Hematopoietic multipotent progenitor cell treated with erythropoietin and hydrocortisone succinate and interleukin-3 and kit ligand, for 6 days (in vitro differentiated cells): ENCODE measurements at regions not wholly inside any gene's neighbourhood (a gene's known extent, or its start where the extent isn't known, plus 50 kb on each side); places are given as distances from the start of the nearest gene placed in this dataset.
"Not testable (repeated sequence)": the region's sequence is repeated elsewhere in the genome, so short reads cannot be mapped to it uniquely, and the experiment has no call there.

ENCODE experiments used
- DNase-seq: peaks from one replicate; pipeline ENCODE4 v3.0.0-alpha.2; 2015

- DNase-seq, result no peak
These were observed 669.5 kb downstream of the MAFB start for GRCh38 chr20:40019510-40019909.

- no peak for DNase-seq
These were observed 671.3 kb downstream of the MAFB start for GRCh38 chr20:40017765-40018164.

DNA sequence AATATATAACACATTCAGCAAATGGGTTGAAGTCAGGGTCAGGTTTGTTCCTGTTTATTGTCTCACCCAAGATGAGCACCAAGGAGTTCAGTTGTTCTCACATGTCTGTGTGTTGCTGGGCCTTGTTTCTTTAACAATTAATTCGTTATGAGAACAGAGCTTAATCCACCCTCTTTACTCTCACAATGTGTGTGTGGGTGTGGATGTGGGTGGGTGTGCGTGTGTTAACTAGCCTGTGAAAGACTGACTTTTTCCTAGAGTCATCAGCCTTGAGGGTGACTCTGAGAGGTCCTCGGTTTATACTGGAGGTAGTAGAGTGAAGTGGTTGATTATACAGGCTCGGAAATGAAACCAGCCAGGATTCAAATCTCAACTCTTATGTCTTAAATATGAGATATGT lies 672.1 kb downstream of the MAFB start:
- DNase-seq, result no peak

DNA sequence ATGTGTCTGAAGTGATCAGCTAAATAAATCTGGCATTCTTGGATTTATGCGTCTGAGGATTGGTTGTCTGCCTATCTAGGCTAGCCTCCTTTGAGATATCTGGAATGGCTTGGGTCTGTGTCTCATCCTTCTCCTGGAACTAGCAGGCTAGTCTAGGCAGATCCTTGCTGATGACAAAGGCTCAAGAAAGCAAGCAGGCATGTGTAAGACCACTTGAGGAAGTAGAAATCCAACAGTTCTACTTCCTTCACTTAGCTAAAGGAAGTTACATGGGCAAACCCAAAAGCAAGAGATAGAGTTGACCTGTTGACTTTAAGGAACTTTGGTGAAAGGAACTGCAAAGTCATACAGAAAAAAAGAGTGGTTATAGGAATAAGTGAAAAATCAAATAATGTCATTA lies 672.6 kb downstream of the MAFB start:
- no peak for DNase-seq

DNA sequence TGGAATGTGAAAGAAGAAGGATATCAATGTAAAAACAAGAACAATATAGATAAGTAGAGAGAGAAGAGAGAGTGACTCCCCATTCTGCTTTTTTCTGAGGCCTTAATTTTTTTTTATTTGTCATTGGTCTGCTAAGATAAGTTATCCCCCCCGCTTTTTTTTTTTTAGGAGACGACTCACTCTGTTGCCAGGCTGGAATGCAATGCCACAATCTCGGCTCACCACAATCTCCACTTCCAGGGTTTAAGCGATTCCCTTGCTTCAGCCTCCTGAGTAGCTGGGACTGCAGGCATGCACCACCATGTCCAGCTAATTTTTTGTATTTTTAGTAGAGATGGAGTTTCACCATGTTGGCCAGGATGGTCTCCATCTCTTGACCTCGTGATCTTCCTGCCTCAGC lies 677.0 kb downstream of the MAFB start:
- not testable (repeated sequence) for DNase-seq

GRCh38 chr20:40010483-40010882 lies 678.6 kb downstream of the MAFB start:
- no peak for DNase-seq

GRCh38 chr20:40009542-40009941 lies 679.5 kb downstream of the MAFB start:
- no peak for DNase-seq

DNA sequence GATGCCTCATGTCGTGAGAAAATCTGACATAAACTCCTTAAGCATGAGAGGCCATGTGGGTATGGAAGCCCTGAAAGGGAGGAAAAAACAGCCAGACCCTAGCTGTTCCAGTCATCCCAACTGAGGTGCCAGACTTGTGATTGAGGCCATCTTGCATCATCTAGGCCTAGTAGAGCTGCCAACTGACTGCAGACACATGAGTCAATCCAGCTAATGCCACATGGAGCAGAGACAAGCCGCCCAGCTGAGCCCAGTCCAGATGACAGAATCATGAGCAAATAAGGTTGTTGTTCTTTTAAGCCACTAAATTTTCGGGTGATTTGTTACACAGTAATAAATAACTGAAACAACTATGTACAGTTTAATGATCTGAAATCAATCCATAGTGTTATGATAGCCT lies 680.9 kb downstream of the MAFB start:
- DNase-seq, result no peak

GRCh38 chr20:40006168-40006860 lies 682.7 kb downstream of the MAFB start:
- DNase-seq, result no peak

DNA sequence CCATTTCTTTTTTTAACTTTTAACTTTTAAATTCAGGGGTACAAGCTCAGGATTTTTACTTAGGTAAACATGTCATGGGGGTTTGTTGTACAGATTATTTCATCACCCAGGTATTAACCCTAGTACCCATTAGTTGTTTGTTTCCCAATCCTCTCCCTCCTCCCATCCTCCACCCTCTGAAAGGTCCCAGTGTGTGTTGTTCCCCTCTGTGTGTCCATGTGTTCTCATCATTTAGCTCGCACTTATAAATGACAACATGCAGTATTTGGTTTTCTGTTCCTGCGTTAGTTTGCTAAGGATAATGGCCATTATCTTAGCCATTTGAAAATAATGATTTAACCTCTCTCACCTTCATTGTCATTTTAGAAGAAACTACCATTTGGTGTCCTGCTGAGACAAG lies 684.9 kb downstream of the MAFB start:
- DNase-seq, result not testable (repeated sequence)

DNA sequence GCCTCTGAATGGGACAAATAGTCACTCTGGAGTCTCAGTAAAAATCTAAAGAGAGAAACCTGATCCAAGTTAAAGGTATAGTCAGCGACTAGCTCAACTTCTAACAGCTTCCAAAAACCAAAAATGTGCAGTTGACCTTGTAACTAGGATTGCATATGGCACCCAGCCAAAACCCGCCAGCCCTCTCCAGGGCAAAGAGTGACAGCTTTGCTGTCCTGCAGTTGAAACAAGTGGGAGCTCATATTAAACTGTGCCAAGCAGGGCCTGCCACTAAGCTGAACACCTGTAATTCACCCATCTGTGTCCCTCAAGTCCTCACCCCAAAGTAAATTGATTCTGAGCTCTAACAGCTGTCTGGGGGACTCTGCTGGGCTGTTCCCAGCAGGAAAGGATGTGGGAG lies 695.3 kb downstream of the MAFB start:
- no peak for DNase-seq

GRCh38 chr20:39990692-39991091 lies 698.3 kb downstream of the MAFB start:
- no peak for DNase-seq

DNA sequence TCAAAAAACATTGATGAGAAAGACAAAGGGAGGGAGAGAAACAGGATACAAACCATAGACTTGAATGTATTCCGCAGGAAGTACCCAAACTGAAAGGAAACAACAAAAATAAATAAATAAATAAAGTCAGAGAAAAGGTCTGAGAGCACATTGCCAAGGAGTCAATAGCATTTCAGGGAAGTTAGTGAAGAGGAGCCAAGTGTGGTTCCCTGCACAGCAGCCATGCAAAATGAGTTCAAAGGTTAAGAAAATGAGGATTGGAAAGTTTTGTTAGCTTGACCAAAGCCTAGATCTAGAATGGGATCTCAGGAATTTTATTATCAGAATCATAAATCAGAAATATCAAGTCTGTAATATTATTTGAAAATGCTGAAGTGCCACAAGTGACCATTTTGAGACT lies 700.0 kb downstream of the MAFB start:
- DNase-seq, result no peak

GRCh38 chr20:39986173-39986904 lies 702.7 kb downstream of the MAFB start:
- DNase-seq, result no peak

- no peak for DNase-seq
These were observed 703.7 kb downstream of the MAFB start for GRCh38 chr20:39985271-39985827.

DNA sequence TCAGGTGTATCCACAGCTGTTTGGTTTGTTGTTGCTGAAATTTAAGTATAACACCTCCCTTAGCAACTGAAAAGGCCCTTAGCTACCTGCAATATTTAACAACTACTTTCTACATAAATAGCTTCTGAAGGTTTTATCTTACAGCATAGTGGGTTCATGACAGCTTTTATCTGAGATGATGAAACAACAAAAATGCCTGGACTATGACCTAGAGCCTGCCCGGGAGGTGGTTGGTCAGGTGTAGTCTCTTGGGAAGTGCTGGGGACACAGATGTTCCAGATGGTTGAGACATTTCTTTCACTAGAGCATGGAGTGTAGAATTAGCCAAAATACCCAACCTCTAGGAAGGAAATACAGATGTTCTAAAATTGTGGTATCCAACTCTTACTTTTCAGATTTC lies 705.4 kb downstream of the MAFB start:
- DNase-seq, result no peak

DNA sequence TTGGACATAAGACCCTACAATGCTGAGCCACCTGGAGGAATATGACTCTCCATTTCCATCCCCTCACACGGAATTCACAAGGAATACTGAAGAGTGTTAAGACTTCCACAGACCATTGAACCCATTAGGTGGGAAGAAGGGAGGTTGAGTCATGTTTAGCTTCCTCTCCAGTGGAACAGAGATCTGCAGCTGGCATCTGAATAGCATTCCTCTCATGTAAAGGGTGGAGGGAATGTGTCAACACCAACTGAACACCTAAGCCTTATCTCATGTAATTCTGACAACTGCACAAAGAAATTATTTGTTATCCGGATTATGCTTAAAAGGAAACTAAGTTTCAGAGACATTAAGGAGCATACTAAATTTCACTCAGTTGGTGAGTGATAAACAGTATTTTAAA lies 705.9 kb downstream of the MAFB start:
- DNase-seq, result no peak

DNA sequence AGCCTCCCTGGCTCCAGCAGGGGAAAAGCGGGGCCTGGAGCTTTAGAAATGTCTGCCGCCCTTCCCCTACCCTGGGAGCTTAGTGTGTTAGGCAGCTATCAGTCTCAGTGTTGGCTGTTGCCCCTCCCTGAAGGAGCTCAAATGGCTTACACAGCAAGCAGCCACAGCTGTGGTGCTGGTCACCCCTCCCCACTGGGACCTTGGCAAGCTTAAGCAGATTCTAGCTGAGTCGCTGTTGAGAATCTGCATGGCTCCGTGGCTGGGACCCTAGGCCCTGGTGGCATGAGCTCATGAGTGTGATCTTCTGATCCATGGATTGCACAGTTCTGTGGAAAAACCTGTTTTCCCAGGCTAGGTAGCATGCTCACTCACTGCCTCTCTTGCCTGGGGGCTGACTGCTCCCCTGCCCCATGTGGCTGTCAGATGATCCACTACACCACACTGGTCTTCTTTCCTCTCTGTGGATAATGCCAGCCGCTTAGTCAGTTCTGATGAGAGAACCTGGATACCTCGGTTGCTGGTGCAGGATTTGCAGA lies 714.0 kb downstream of the MAFB start:
- no peak for DNase-seq

- no peak for DNase-seq
These were observed 720.5 kb downstream of the MAFB start for GRCh38 chr20:39968495-39968894.

- DNase-seq, result no peak
These were observed 721.2 kb downstream of the MAFB start for GRCh38 chr20:39967806-39968205.

- no peak for DNase-seq
These were observed 727.3 kb downstream of the MAFB start for GRCh38 chr20:39961637-39962244.

- DNase-seq, result no peak
These were observed 728.3 kb downstream of the MAFB start for GRCh38 chr20:39960522-39961428.

- DNase-seq, result not testable (repeated sequence)
These were observed 731.1 kb downstream of the MAFB start for GRCh38 chr20:39957911-39958310.
